ENCODE measurements at regions not wholly inside any gene's neighbourhood (a gene's known extent, or its start where the extent isn't known, plus 50 kb on each side); places are given as distances from the start of the nearest gene placed in this dataset.

GRCh38 chr5:62692946-62693713 lies 114.5 kb downstream of the LRRC70 start:
- Histone ChIP-seq H2AFZ (ENCODE audit: low read depth, low read length) (no peak overlapping the region), H3K9me3 (ENCODE audit: low read length) (no peaks in the 10 kb centered on the region), H3K27me3 (ENCODE audit: insufficient read depth, low read length) (no peaks in the 10 kb centered on the region), H3K4me3 (ENCODE audit: low read length) (no peak overlapping the region), H3K4me1 (ENCODE audit: insufficient read depth, low read length) (no peaks in the 10 kb centered on the region), H3K36me3 (ENCODE audit: insufficient read depth, low read length) (no peaks in the 10 kb centered on the region)

- no peaks in the 10 kb centered on the region for H3K9me3 ChIP-seq (ENCODE audit: low read length)
- H2AFZ ChIP-seq (ENCODE audit: low read depth, low read length) = no peak overlapping the region
- H3K27me3 ChIP-seq (ENCODE audit: insufficient read depth, low read length) = no peaks in the 10 kb centered on the region
- H3K4me3 ChIP-seq (ENCODE audit: low read length) = no peak overlapping the region
- no peaks in the 10 kb centered on the region for H3K36me3 ChIP-seq (ENCODE audit: insufficient read depth, low read length)
- H3K4me1 ChIP-seq (ENCODE audit: insufficient read depth, low read length) = no peaks in the 10 kb centered on the region
These were observed 113.3 kb downstream of the LRRC70 start for GRCh38 chr5:62691946-62692345.

- H3K4me1 ChIP-seq (ENCODE audit: insufficient read depth, low read length) = no peaks in the 10 kb centered on the region
- H3K4me3 ChIP-seq (ENCODE audit: low read length) = no peak overlapping the region
- H2AFZ ChIP-seq (ENCODE audit: low read depth, low read length) = no peak overlapping the region
- H3K9me3 ChIP-seq (ENCODE audit: low read length) = no peaks in the 10 kb centered on the region
- no peaks in the 10 kb centered on the region for H3K27me3 ChIP-seq (ENCODE audit: insufficient read depth, low read length)
- H3K36me3 ChIP-seq (ENCODE audit: insufficient read depth, low read length) = no peaks in the 10 kb centered on the region
These were observed 111.8 kb downstream of the LRRC70 start for GRCh38 chr5:62690421-62690820.

- Histone ChIP-seq H3K4me3 (ENCODE audit: low read length) (no peak overlapping the region), H2AFZ (ENCODE audit: low read depth, low read length) (no peak overlapping the region), H3K36me3 (ENCODE audit: insufficient read depth, low read length) (no peaks in the 10 kb centered on the region), H3K27me3 (ENCODE audit: insufficient read depth, low read length) (no peaks in the 10 kb centered on the region), H3K4me1 (ENCODE audit: insufficient read depth, low read length) (no peaks in the 10 kb centered on the region), H3K9me3 (ENCODE audit: low read length) (no peaks in the 10 kb centered on the region)
These were observed 111.2 kb downstream of the LRRC70 start for GRCh38 chr5:62689599-62690368.

- H3K9me3 ChIP-seq (ENCODE audit: low read length) = no peaks in the 10 kb centered on the region
- H3K36me3 ChIP-seq (ENCODE audit: insufficient read depth, low read length) = no peaks in the 10 kb centered on the region
- no peak overlapping the region for H3K4me3 ChIP-seq (ENCODE audit: low read length)
- no peaks in the 10 kb centered on the region for H3K27me3 ChIP-seq (ENCODE audit: insufficient read depth, low read length)
- H2AFZ ChIP-seq (ENCODE audit: low read depth, low read length) = no peak overlapping the region
- H3K4me1 ChIP-seq (ENCODE audit: insufficient read depth, low read length) = no peaks in the 10 kb centered on the region
These were observed 108.1 kb downstream of the LRRC70 start for GRCh38 chr5:62686692-62687091.

- H3K4me1 ChIP-seq (ENCODE audit: insufficient read depth, low read length) = no peaks in the 10 kb centered on the region
- H2AFZ ChIP-seq (ENCODE audit: low read depth, low read length) = no peak overlapping the region
These were observed 106.6 kb downstream of the LRRC70 start for GRCh38 chr5:62685221-62685620.

GRCh38 chr5:62684310-62684709 lies 105.7 kb downstream of the LRRC70 start:
- no peaks in the 10 kb centered on the region for H3K4me1 ChIP-seq (ENCODE audit: insufficient read depth, low read length)
- H3K36me3 ChIP-seq (ENCODE audit: insufficient read depth, low read length) = no peaks in the 10 kb centered on the region
- no peak overlapping the region for H3K4me3 ChIP-seq (ENCODE audit: low read length)
- no peaks in the 10 kb centered on the region for H3K27me3 ChIP-seq (ENCODE audit: insufficient read depth, low read length)
- H2AFZ ChIP-seq (ENCODE audit: low read depth, low read length) = no peak overlapping the region
- H3K9me3 ChIP-seq (ENCODE audit: low read length) = no peaks in the 10 kb centered on the region

More at GRCh38 chr5:62685221-62685620, 106.6 kb downstream of the LRRC70 start:
- Histone ChIP-seq H3K27me3 (ENCODE audit: insufficient read depth, low read length) (no peaks in the 10 kb centered on the region), H3K4me3 (ENCODE audit: low read length) (no peak overlapping the region), H3K9me3 (ENCODE audit: low read length) (no peaks in the 10 kb centered on the region), H3K36me3 (ENCODE audit: insufficient read depth, low read length) (no peaks in the 10 kb centered on the region)

GRCh38 chr5:62682059-62682458 lies 103.4 kb downstream of the LRRC70 start:
- Histone ChIP-seq H3K4me1 (ENCODE audit: insufficient read depth, low read length) (no peaks in the 10 kb centered on the region), H3K36me3 (ENCODE audit: insufficient read depth, low read length) (no peaks in the 10 kb centered on the region), H3K27me3 (ENCODE audit: insufficient read depth, low read length) (no peaks in the 10 kb centered on the region), H3K4me3 (ENCODE audit: low read length) (no peak overlapping the region), H2AFZ (ENCODE audit: low read depth, low read length) (no peak overlapping the region), H3K9me3 (ENCODE audit: low read length) (no peaks in the 10 kb centered on the region)

- Histone ChIP-seq H3K4me3 (ENCODE audit: low read length) (no peak overlapping the region), H3K36me3 (ENCODE audit: insufficient read depth, low read length) (no peaks in the 10 kb centered on the region), H3K4me1 (ENCODE audit: insufficient read depth, low read length) (no peaks in the 10 kb centered on the region), H3K9me3 (ENCODE audit: low read length) (no peaks in the 10 kb centered on the region), H2AFZ (ENCODE audit: low read depth, low read length) (no peak overlapping the region), H3K27me3 (ENCODE audit: insufficient read depth, low read length) (no peaks in the 10 kb centered on the region)
These were observed 102.7 kb downstream of the LRRC70 start for GRCh38 chr5:62681117-62681850.

- Histone ChIP-seq H3K4me3 (ENCODE audit: low read length) (no peak overlapping the region), H3K36me3 (ENCODE audit: insufficient read depth, low read length) (no peaks in the 10 kb centered on the region), H3K9me3 (ENCODE audit: low read length) (no peaks in the 10 kb centered on the region), H3K27me3 (ENCODE audit: insufficient read depth, low read length) (no peaks in the 10 kb centered on the region), H2AFZ (ENCODE audit: low read depth, low read length) (no peak overlapping the region), H3K4me1 (ENCODE audit: insufficient read depth, low read length) (no peaks in the 10 kb centered on the region)
These were observed 101.5 kb downstream of the LRRC70 start for GRCh38 chr5:62680121-62680520.

Data from neuron (in vitro differentiated cells).